Stimulated activated naive B cell treated with anti-CD40 and anti-IgM and Interleukin-4, amounts not matched to agents 10 μg/mL and 1 μg/mL and 100 μg/mL, for 72 hours (primary cell): ENCODE measurements at regions not wholly inside any gene's neighbourhood (a gene's known extent, or its start where the extent isn't known, plus 50 kb on each side); places are given as distances from the start of the nearest gene placed in this dataset.
"Not testable (repeated sequence)": the region's sequence is repeated elsewhere in the genome, so short reads cannot be mapped to it uniquely, and the experiment has no call there.

Experiments
- ATAC-seq, 2 donors: fragments of 150-1000 bp; cut with Tn5 transposase; replicated peaks; 2 replicates each; pipeline ENCODE4 v1.10.0; 2021; ENCODE audit warnings: moderate library complexity in 1 of 2
- DNase-seq: peaks from one replicate; pipeline ENCODE4 v3.0.0; 2021
- H3K27ac Mint-ChIP-seq: one replicate; pipeline ENCODE4 v1.8.0; 2022; ENCODE audit warnings: mild to moderate bottlenecking, mixed read lengths
- H3K27me3 Mint-ChIP-seq, 2 donors: one replicate each; pipeline ENCODE4 v1.8.0; 2022; ENCODE audit warnings: mixed read lengths in 2 of 2
- H3K36me3 Mint-ChIP-seq, 2 donors: one replicate each; pipeline ENCODE4 v1.8.0; 2022; ENCODE audit warnings: mixed read lengths in 2 of 2, mild to moderate bottlenecking in 1 of 2
- H3K4me1 Mint-ChIP-seq, 2 donors: one replicate each; pipeline ENCODE4 v1.8.0; 2022; ENCODE audit warnings: mixed read lengths in 2 of 2, mild to moderate bottlenecking in 1 of 2
- H3K4me3 Mint-ChIP-seq, 2 donors: one replicate each; pipeline ENCODE4 v1.8.0; 2022; ENCODE audit warnings: mild to moderate bottlenecking in 2 of 2, mixed read lengths in 2 of 2, moderate library complexity in 1 of 2
- H3K9me3 Mint-ChIP-seq, 2 donors: one replicate each; pipeline ENCODE4 v1.8.0; 2022; ENCODE audit warnings: mixed read lengths in 2 of 2, mild to moderate bottlenecking in 1 of 2

- H3K9me3 Mint-ChIP-seq: peaks cover 0 to 3% of the 10 kb centered on the region in 2 donors
- no peak overlapping the region for H3K4me3 Mint-ChIP-seq
- H3K27me3 Mint-ChIP-seq: no peaks in the 10 kb centered on the region
- no peak for DNase-seq
- H3K4me1 Mint-ChIP-seq: no peaks in the 10 kb centered on the region
- no peak for ATAC-seq
- no peaks in the 10 kb centered on the region for H3K36me3 Mint-ChIP-seq
- no peak overlapping the region for H3K27ac Mint-ChIP-seq
Measured at GRCh38 chr21:16201718-16202117, 471.9 kb downstream of the USP25 start.

GRCh38 chr21:16205527-16205926 is 475.7 kb downstream of the USP25 start:
- peaks cover 0 to 3% of the 10 kb centered on the region in 2 donors for H3K9me3 Mint-ChIP-seq
- ATAC-seq (no peak), DNase-seq (no peak)
- H3K4me1 Mint-ChIP-seq: no peaks in the 10 kb centered on the region
- H3K27me3 Mint-ChIP-seq: no peaks in the 10 kb centered on the region
- H3K27ac Mint-ChIP-seq: no peak overlapping the region
- no peak overlapping the region for H3K4me3 Mint-ChIP-seq
- H3K36me3 Mint-ChIP-seq: no peaks in the 10 kb centered on the region

DNA sequence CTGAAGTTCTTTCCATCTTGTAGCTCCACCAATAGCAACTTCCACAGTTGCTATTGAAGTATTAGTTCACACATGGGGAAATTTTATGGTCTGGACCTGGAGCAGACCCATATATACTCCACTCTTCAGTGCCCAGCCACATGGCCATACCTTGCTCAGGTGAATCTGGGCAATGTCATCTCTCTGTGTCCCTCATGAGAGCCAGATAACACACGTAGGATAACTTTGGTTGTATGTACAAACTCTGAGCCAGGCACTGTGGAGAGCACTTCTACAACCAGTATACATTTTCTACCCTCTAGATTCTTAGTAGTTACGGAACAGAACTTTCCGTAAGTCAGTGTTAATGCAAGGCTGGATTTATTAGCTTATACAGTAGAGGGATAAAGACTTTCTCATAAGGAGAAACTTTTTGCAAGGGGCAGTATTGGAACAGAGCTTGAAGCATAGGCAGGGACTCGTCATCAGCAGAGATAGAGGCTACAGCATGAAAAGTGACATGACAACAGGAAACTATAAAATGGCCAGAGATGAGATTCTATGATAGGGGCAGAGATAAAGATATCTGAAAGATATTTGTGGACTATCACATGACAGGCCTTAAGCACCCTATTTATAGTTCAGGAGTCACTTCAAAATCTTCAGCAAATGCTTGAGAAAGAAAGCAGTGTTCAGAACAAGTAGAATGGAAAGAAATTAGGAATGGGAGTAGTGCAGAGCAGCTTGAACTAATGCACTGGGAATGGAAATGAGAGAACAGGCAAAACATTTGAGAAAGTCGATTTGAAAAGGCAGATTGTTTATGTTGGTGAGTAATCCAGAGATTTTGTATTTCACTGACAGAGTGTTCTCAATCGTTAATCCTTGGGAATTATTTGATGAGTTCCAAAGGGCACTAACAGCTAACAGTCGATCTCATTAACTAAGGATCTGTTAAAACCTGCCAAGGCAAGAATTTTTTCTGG is 481.8 kb downstream of the USP25 start:
- H3K27ac Mint-ChIP-seq: no peak overlapping the region
- no peaks in the 10 kb centered on the region for H3K36me3 Mint-ChIP-seq
- no peak overlapping the region for H3K4me3 Mint-ChIP-seq
- no peak for ATAC-seq
- no peaks in the 10 kb centered on the region for H3K27me3 Mint-ChIP-seq
- H3K9me3 Mint-ChIP-seq: no peaks in the 10 kb centered on the region
- H3K4me1 Mint-ChIP-seq: no peaks in the 10 kb centered on the region
- no peak for DNase-seq

- no peak for ATAC-seq
- Mint-ChIP-seq H3K27me3 (no peaks in the 10 kb centered on the region), H3K4me1 (no peaks in the 10 kb centered on the region), H3K4me3 (no peak overlapping the region), H3K36me3 (no peaks in the 10 kb centered on the region), H3K27ac (no peak overlapping the region), H3K9me3 (no peaks in the 10 kb centered on the region)
- no peak for DNase-seq
Measured at GRCh38 chr21:16213518-16213917, 483.7 kb downstream of the USP25 start.

DNA sequence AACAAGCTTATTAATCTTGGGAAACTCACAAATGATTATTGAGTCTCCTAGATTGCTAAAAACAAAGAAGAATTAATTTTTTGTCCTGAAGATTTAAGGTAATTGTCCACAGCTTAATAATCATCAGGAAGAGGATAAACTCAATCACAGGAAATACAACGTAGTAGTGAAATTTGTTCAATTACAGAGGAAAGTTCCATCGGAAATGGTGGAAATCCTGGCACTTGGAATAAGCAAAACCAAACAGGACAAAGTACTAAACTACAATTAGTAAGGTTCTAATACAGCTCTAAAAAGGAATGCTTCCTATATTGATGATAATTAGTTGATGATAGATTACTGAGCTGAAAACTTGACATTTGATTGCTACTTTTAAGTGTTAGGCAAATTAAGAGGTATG is 485.4 kb downstream of the USP25 start:
- Mint-ChIP-seq H3K27ac (no peak overlapping the region), H3K27me3 (no peaks in the 10 kb centered on the region), H3K4me3 (no peak overlapping the region), H3K36me3 (no peaks in the 10 kb centered on the region), H3K9me3 (no peaks in the 10 kb centered on the region), H3K4me1 (no peaks in the 10 kb centered on the region)
- no peak for ATAC-seq
- DNase-seq: no peak

DNA sequence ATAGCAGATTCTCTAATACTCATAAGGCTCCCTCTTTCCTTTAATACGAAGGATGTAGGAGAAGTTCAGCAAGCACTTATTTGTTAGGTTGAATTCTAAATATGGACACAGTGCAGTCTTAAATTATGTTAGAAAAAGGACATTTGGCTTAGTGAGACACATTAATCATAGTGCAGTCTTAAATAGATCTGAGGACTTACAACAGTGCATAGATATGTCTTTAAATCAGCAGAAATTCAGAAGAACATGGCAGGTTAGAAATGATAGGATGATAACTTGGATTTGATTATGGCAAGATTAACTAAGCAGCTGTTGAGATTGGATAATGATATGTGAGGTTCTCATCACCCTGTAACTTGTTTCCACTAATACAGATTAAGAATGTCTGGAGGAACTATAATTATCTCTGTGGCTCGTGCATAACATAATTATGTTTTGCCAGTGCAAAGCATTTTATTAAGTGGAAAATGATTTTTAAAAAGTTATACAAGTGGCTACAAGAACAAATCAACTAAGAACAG is 485.9 kb downstream of the USP25 start:
- H3K27me3 Mint-ChIP-seq: no peaks in the 10 kb centered on the region
- no peaks in the 10 kb centered on the region for H3K9me3 Mint-ChIP-seq
- DNase-seq (no peak), ATAC-seq (no peak)
- H3K4me1 Mint-ChIP-seq: no peaks in the 10 kb centered on the region
- no peaks in the 10 kb centered on the region for H3K36me3 Mint-ChIP-seq
- no peak overlapping the region for H3K4me3 Mint-ChIP-seq
- H3K27ac Mint-ChIP-seq: no peak overlapping the region

GRCh38 chr21:16216288-16216962 is 486.6 kb downstream of the USP25 start:
- H3K4me1 Mint-ChIP-seq: no peaks in the 10 kb centered on the region
- ATAC-seq (no peak), DNase-seq (no peak)
- no peaks in the 10 kb centered on the region for H3K36me3 Mint-ChIP-seq
- no peak overlapping the region for H3K4me3 Mint-ChIP-seq
- no peaks in the 10 kb centered on the region for H3K27me3 Mint-ChIP-seq
- no peaks in the 10 kb centered on the region for H3K9me3 Mint-ChIP-seq
- no peak overlapping the region for H3K27ac Mint-ChIP-seq

GRCh38 chr21:16218682-16219343 is 489.0 kb downstream of the USP25 start:
- DNase-seq (no peak), ATAC-seq (no peak)
- Mint-ChIP-seq H3K27me3 (no peaks in the 10 kb centered on the region), H3K4me1 (no peaks in the 10 kb centered on the region), H3K36me3 (no peaks in the 10 kb centered on the region), H3K27ac (no peak overlapping the region), H3K4me3 (no peak overlapping the region), H3K9me3 (no peaks in the 10 kb centered on the region)

DNA sequence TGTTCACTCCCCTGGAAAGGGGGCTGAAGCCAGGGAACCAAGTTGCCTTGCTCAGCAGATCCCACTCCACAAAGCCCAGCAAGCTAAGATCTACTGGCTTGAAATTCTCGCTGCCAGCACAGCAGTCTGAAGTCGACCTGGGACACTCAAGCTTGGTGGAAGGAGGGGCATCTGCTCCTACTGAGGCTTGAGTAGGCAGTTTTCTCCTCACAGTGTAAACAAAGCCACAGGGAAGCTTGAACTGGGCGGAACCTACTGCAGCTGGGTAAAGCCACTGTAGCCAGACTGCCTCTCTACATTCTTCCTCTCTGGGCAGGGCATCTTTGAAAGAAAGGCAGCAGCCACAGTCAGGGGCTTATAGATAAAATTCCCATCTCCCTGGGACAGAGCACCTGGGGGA is 495.0 kb downstream of the USP25 start:
- H3K36me3 Mint-ChIP-seq, H3K9me3 Mint-ChIP-seq, H3K4me3 Mint-ChIP-seq, ATAC-seq, H3K27me3 Mint-ChIP-seq, H3K4me1 Mint-ChIP-seq, H3K27ac Mint-ChIP-seq, DNase-seq: not testable (repeated sequence)

DNA sequence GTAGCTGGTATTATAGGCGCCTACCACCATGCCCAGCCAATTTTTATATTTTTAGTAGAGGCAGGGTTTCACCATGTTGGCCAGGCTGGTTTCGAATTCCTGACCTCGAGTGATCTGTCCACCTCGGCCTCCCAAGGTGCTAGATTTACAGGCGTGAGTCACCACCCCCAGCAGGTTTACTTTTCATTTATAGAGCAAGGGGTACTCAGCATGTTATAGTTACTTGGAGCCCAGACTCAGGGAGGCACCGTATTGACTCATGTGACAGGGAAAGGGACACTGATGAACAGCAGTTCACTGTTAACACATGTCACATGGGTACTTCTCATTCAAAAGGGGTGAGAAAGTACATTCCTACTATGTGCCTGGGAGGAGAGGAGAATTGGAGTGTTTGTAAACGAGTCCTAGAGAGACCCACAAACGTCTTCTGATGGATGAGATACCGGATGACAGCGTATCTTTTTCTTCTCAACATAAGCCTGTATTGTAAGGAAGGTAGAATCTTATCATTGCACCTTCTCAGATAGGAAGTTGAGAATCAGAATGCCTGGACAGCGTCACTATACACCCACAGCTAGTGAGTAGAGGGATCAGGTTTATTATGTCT is 510.0 kb downstream of the USP25 start:
- Mint-ChIP-seq H3K27ac (no peak overlapping the region), H3K9me3 (peaks cover 0 to 3% of the 10 kb centered on the region in 2 donors), H3K36me3 (no peaks in the 10 kb centered on the region), H3K4me3 (no peak overlapping the region), H3K27me3 (no peaks in the 10 kb centered on the region), H3K4me1 (no peaks in the 10 kb centered on the region)
- DNase-seq (no peak), ATAC-seq (no peak)

- Mint-ChIP-seq H3K4me1 (no peaks in the 10 kb centered on the region), H3K36me3 (no peaks in the 10 kb centered on the region), H3K27ac (no peak overlapping the region), H3K4me3 (no peak overlapping the region), H3K27me3 (no peaks in the 10 kb centered on the region), H3K9me3 (no peaks in the 10 kb centered on the region)
- DNase-seq (no peak), ATAC-seq (no peak)
Measured at GRCh38 chr21:16241016-16241415, 511.2 kb downstream of the USP25 start.

- Mint-ChIP-seq H3K27ac (no peak overlapping the region), H3K4me3 (no peak overlapping the region), H3K27me3 (no peaks in the 10 kb centered on the region), H3K9me3 (no peaks in the 10 kb centered on the region), H3K36me3 (no peaks in the 10 kb centered on the region), H3K4me1 (no peaks in the 10 kb centered on the region)
- DNase-seq: no peak
- ATAC-seq: no peak
Measured at GRCh38 chr21:16241479-16241963, 511.7 kb downstream of the USP25 start.

DNA sequence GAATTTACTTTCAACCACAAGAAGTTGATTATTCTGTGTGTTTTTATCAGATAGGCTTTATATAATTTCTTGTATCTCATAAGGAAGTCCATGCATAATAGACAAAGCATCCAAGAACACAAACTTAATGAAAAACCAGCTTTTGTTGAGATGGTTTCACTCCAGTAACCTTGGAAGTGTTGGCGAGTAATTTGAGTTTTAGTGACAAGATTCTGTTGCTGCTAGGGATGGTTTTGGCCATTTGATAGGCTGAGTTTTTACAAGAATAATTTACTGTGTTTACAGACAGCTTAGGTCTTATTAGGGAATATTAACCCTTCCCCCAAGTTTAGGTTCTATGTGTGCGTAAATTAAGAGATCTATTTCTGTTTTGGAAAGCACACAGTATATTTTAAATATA is 513.6 kb downstream of the USP25 start:
- H3K36me3 Mint-ChIP-seq: no peaks in the 10 kb centered on the region
- no peaks in the 10 kb centered on the region for H3K9me3 Mint-ChIP-seq
- H3K27me3 Mint-ChIP-seq: no peaks in the 10 kb centered on the region
- no peaks in the 10 kb centered on the region for H3K4me1 Mint-ChIP-seq
- ATAC-seq (no peak), DNase-seq (no peak)
- H3K4me3 Mint-ChIP-seq: no peak overlapping the region
- H3K27ac Mint-ChIP-seq: no peak overlapping the region

- no peak overlapping the region for H3K27ac Mint-ChIP-seq
- no peaks in the 10 kb centered on the region for H3K36me3 Mint-ChIP-seq
- DNase-seq (no peak), ATAC-seq (no peak)
- no peaks in the 10 kb centered on the region for H3K27me3 Mint-ChIP-seq
- H3K4me3 Mint-ChIP-seq: no peak overlapping the region
- H3K4me1 Mint-ChIP-seq: no peaks in the 10 kb centered on the region
- no peaks in the 10 kb centered on the region for H3K9me3 Mint-ChIP-seq
Measured at GRCh38 chr21:16248705-16249104, 518.9 kb downstream of the USP25 start.
